Smooth muscle cell (in vitro differentiated cells): ENCODE measurements at regions not wholly inside any gene's neighbourhood (a gene's known extent, or its start where the extent isn't known, plus 50 kb on each side); places are given as distances from the start of the nearest gene placed in this dataset.
"Not testable (repeated sequence)": the region's sequence is repeated elsewhere in the genome, so short reads cannot be mapped to it uniquely, and the experiment has no call there.

ENCODE experiments used
- DNase-seq: peaks from one replicate; lab custom pipeline; 2025; ENCODE audit not compliant: unreplicated experiment; lab: John Stamatoyannopoulos, UW
- H2AFZ ChIP-seq: fragments of 200-600 bp; sonication (generic); 2 replicates; pipeline ENCODE4 v1.6.0; 2016; ENCODE audit warnings: antibody characterized with exemption, low read depth, mild to moderate bottlenecking
- H3F3A ChIP-seq: fragments of 200-600 bp; sonication (generic); 2 replicates; pipeline ENCODE4 v1.6.0; 2017; ENCODE audit warnings: antibody characterized with exemption, low read depth
- H3K27ac ChIP-seq: fragments of 200-600 bp; sonication (generic); 2 replicates; pipeline ENCODE4 v1.5.1; 2016; ENCODE audit warnings: low read depth, mild to moderate bottlenecking
- H3K27me3 ChIP-seq: fragments of 200-600 bp; sonication (generic); 2 replicates; pipeline ENCODE4 v1.6.1; 2016; ENCODE audit warnings: low read depth, mild to moderate bottlenecking
- H3K36me3 ChIP-seq: fragments of 200-600 bp; sonication (generic); 2 replicates; pipeline ENCODE4 v1.5.1; 2016; ENCODE audit warnings: low read depth
- H3K4me1 ChIP-seq: fragments of 200-600 bp; sonication (generic); 2 replicates; pipeline ENCODE4 v1.5.1; 2016; ENCODE audit warnings: low read depth
- H3K4me2 ChIP-seq: fragments of 200-600 bp; sonication (generic); 2 replicates; pipeline ENCODE4 v1.6.0; 2016; ENCODE audit warnings: mild to moderate bottlenecking
- H3K4me3 ChIP-seq: fragments of 200-600 bp; sonication (generic); 2 replicates; pipeline ENCODE4 v1.5.1; 2016; ENCODE audit warnings: mild to moderate bottlenecking
- H3K79me2 ChIP-seq: fragments of 200-600 bp; sonication (generic); 2 replicates; pipeline ENCODE4 v1.6.0; 2016; ENCODE audit warnings: low read depth, mild to moderate bottlenecking
- H3K9ac ChIP-seq: fragments of 200-600 bp; sonication (generic); 2 replicates; pipeline ENCODE4 v1.6.0; 2016; ENCODE audit warnings: low read depth
- H3K9me3 ChIP-seq: fragments of 200-600 bp; sonication (generic); replicated peaks from 2 replicates; pipeline ENCODE4 v1.5.1; 2016; ENCODE audit warnings: low read depth
- H4K20me1 ChIP-seq: fragments of 200-600 bp; sonication (generic); 2 replicates; pipeline ENCODE4 v1.6.0; 2016; ENCODE audit warnings: low read depth
- CTCF ChIP-seq: fragments of 200-600 bp; sonication (generic); IDR thresholded peaks from 2 replicates; pipeline ENCODE4 v1.5.1; 2017; ENCODE audit warnings: borderline replicate concordance, mild to moderate bottlenecking, antibody characterized with exemption; ENCODE audit not compliant: insufficient read depth, poor library complexity, severe bottlenecking
- WGBS: methylation state at CpG from one replicate; pipeline ENCODE4 v1.1.7; 2016; ENCODE audit warnings: low lambda C conversion rate; 5-methylcytosine and 5-hydroxymethylcytosine counted together

GRCh38 chr4:156377036-156377710 lies 423.5 kb upstream of the CTSO start:
- H3K4me2 ChIP-seq, result peak overlapping the region; percentile 75
- H3K27ac ChIP-seq, result peak overlapping the region; percentile 99
- H3K4me3 ChIP-seq, result peak overlapping the region; percentile 9
- no peak for TF ChIP-seq CTCF
- WGBS, result 11% methylated on average over 5 of the region's 5 CpGs
- DNase-seq, result no peak
- H2AFZ ChIP-seq, result peak overlapping the region; percentile 70
- H3K4me1 ChIP-seq, result peaks cover 47% of the 10 kb centered on the region
- H3K9me3 ChIP-seq, result no peaks in the 10 kb centered on the region
- peak overlapping the region; percentile 85 for H3K9ac ChIP-seq
- H3K27me3 ChIP-seq, result no peaks in the 10 kb centered on the region
- H3K36me3 ChIP-seq, result no peaks in the 10 kb centered on the region
- H3K79me2 ChIP-seq, result peaks cover 19% of the 10 kb centered on the region
- peaks cover 18% of the 10 kb centered on the region for H3F3A ChIP-seq
- no peaks in the 10 kb centered on the region for H4K20me1 ChIP-seq

- Histone ChIP-seq H3F3A (peaks cover 18% of the 10 kb centered on the region), H3K27ac (peak overlapping the region; percentile 99), H3K9ac (no peak overlapping the region), H3K36me3 (no peaks in the 10 kb centered on the region), H2AFZ (no peak overlapping the region), H3K27me3 (no peaks in the 10 kb centered on the region), H3K4me1 (peaks cover 47% of the 10 kb centered on the region), H4K20me1 (no peaks in the 10 kb centered on the region), H3K79me2 (peaks cover 19% of the 10 kb centered on the region), H3K9me3 (no peaks in the 10 kb centered on the region), H3K4me3 (peak overlapping the region; percentile 9), H3K4me2 (peak overlapping the region; percentile 75)
- DNase-seq, result no peak
- no peak for TF ChIP-seq CTCF
Measured at GRCh38 chr4:156374894-156375293, 421.2 kb upstream of the CTSO start.

GRCh38 chr4:156374069-156374468 lies 420.4 kb upstream of the CTSO start:
- H3K9me3 ChIP-seq, result no peaks in the 10 kb centered on the region
- 81% methylated on average over 2 of the region's 2 CpGs for WGBS
- no peak for DNase-seq
- H2AFZ ChIP-seq, result peak overlapping the region; percentile 1
- no peak overlapping the region for H3K9ac ChIP-seq
- H3K4me2 ChIP-seq, result peak overlapping the region; percentile 75
- peak overlapping the region; percentile 25 for H3K27ac ChIP-seq
- no peaks in the 10 kb centered on the region for H3K27me3 ChIP-seq
- no peaks in the 10 kb centered on the region for H3K36me3 ChIP-seq
- no peaks in the 10 kb centered on the region for H4K20me1 ChIP-seq
- H3K4me3 ChIP-seq, result no peak overlapping the region
- peaks cover 19% of the 10 kb centered on the region for H3K79me2 ChIP-seq
- no peak for TF ChIP-seq CTCF
- peaks cover 18% of the 10 kb centered on the region for H3F3A ChIP-seq
- H3K4me1 ChIP-seq, result peaks cover 47% of the 10 kb centered on the region

GRCh38 chr4:156367502-156367901 lies 413.8 kb upstream of the CTSO start:
- H3K9me3 ChIP-seq, H3K4me1 ChIP-seq, H3K27ac ChIP-seq, H3K79me2 ChIP-seq, H3K4me2 ChIP-seq, H3K27me3 ChIP-seq, H3K36me3 ChIP-seq, H4K20me1 ChIP-seq, H3F3A ChIP-seq, H3K9ac ChIP-seq, H2AFZ ChIP-seq, H3K4me3 ChIP-seq, DNase-seq: not testable (repeated sequence)
- 75% methylated on average over 10 of the region's 13 CpGs for WGBS
